ENCODE measurements at regions not wholly inside any gene's neighbourhood (a gene's known extent, or its start where the extent isn't known, plus 50 kb on each side); places are given as distances from the start of the nearest gene placed in this dataset.
A peak's percentile ranks its signal among the peaks of the same experiment; 100 is the strongest.

- TF ChIP-seq FEZF1 (tag by site-specific recombination; IDR thresholded peaks at IDR 0.05), result no peak
- no peak for TF ChIP-seq MEIS1 (CRISPR knock-in tag; IDR thresholded peaks at IDR 0.05; ENCODE audit: borderline replicate concordance)
- no peak for TF ChIP-seq ZNF521 (tag by site-specific recombination; IDR thresholded peaks at IDR 0.05)
- peak; percentile 93 for TF ChIP-seq WT1 (tag by site-specific recombination; IDR thresholded peaks at IDR 0.05)
- TF ChIP-seq ZNF433 (tag by site-specific recombination; IDR thresholded peaks at IDR 0.05; ENCODE audit: low read depth), result no peak
- no peak for TF ChIP-seq SCRT2 (tag by site-specific recombination; IDR thresholded peaks at IDR 0.05)
- no peak for TF ChIP-seq ZBTB1 (tag by site-specific recombination; IDR thresholded peaks at IDR 0.05)
- peak; percentile 95 for TF ChIP-seq KLF10 (tag by site-specific recombination; IDR thresholded peaks at IDR 0.05)
- no peak for TF ChIP-seq ZNF621 (tag by site-specific recombination; IDR thresholded peaks at IDR 0.05)
- no peak for TF ChIP-seq ZNF324 (tag by site-specific recombination; IDR thresholded peaks at IDR 0.05)
- no peak for TF ChIP-seq ZNF114 (tag by site-specific recombination; IDR thresholded peaks at IDR 0.05)
- no peak for TF ChIP-seq GLIS1 (tag by site-specific recombination; IDR thresholded peaks at IDR 0.05)
- TF ChIP-seq ZIC2 (tag by site-specific recombination; IDR thresholded peaks at IDR 0.05), result peak; percentile 31; the same call in 1 of the 2 replicates
- TF ChIP-seq ZNF221 (tag by site-specific recombination; IDR thresholded peaks at IDR 0.05; ENCODE audit: borderline replicate concordance), result no peak
- no peak for TF ChIP-seq ZBTB26 (tag by site-specific recombination; optimal IDR thresholded peaks at IDR 0.05)
- TF ChIP-seq ZNF664 (tag by site-specific recombination; IDR thresholded peaks at IDR 0.05), result no peak
- peak; percentile 33; the same call in 1 of the 2 replicates for TF ChIP-seq ZEB2 (tag by site-specific recombination; IDR thresholded peaks at IDR 0.05)
- no peak for TF ChIP-seq ZNF658 (tag by site-specific recombination; IDR thresholded peaks at IDR 0.05)
- no peak for TF ChIP-seq ZFP3 (tag by site-specific recombination; IDR thresholded peaks at IDR 0.05; ENCODE audit: low read depth)
- TF ChIP-seq PRDM6 (tag by site-specific recombination; IDR thresholded peaks at IDR 0.05), result peak; percentile 96
- TF ChIP-seq ZNF23 (tag by site-specific recombination; IDR thresholded peaks at IDR 0.05; ENCODE audit: borderline replicate concordance), result no peak
- no peak; the same call in 1 of the 2 replicates for TF ChIP-seq TRIM28 (IDR thresholded peaks at IDR 0.05; ENCODE audit: borderline replicate concordance, low read length)
- no peak for TF ChIP-seq CTCF (tag by site-specific recombination; IDR thresholded peaks at IDR 0.05)
- no peak for TF ChIP-seq YY2 (tag by site-specific recombination; IDR thresholded peaks at IDR 0.05)
- no peak for TF ChIP-seq KLF17 (tag by site-specific recombination; IDR thresholded peaks at IDR 0.05)
- TF ChIP-seq ZNF266 (tag by site-specific recombination; IDR thresholded peaks at IDR 0.05; ENCODE audit: low read depth), result no peak
- TF ChIP-seq ZNF132 (tag by site-specific recombination; IDR thresholded peaks at IDR 0.05; ENCODE audit: borderline replicate concordance), result no peak
- TF ChIP-seq MYNN (tag by site-specific recombination; IDR thresholded peaks at IDR 0.05; ENCODE audit: borderline replicate concordance), result no peak
- no peak for TF ChIP-seq ZNF214 (tag by site-specific recombination; IDR thresholded peaks at IDR 0.05; ENCODE audit: borderline replicate concordance)
- TF ChIP-seq ZNF184 (tag by site-specific recombination; IDR thresholded peaks at IDR 0.05), result no peak
- TF ChIP-seq ZNF701 (tag by site-specific recombination; IDR thresholded peaks at IDR 0.05), result no peak
- TF ChIP-seq ZNF16 (tag by site-specific recombination; IDR thresholded peaks at IDR 0.05; ENCODE audit: low read depth), result no peak
- TF ChIP-seq AEBP2 (tag by site-specific recombination; IDR thresholded peaks at IDR 0.05; ENCODE audit: borderline replicate concordance), result no peak
- TF ChIP-seq ZNF366 (tag by site-specific recombination; conservative IDR thresholded peaks at IDR 0.05), result peak; percentile 21; the same call in 1 of the 2 replicates
- no peak for TF ChIP-seq ZNF548 (tag by site-specific recombination; IDR thresholded peaks at IDR 0.05)
Observed at GRCh38 chr6:71404145-71404966, 115.7 kb downstream of the OGFRL1 start (continued).
